BLaER1 (cell line): ENCODE measurements at regions not wholly inside any gene's neighbourhood (a gene's known extent, or its start where the extent isn't known, plus 50 kb on each side); places are given as distances from the start of the nearest gene placed in this dataset.

Experiments used
- H3K27ac ChIP-seq: shearing (Covaris generic); formaldehyde crosslinking; 2 replicates; pipeline ENCODE4 v1.8.1; 2022
- H3K27me3 ChIP-seq: shearing (Covaris generic); formaldehyde crosslinking; 2 replicates; pipeline ENCODE4 v1.8.1; 2022
- H3K36me3 ChIP-seq: shearing (Covaris generic); formaldehyde crosslinking; 2 replicates; pipeline ENCODE4 v1.8.1; 2022
- H3K4me1 ChIP-seq: shearing (Covaris generic); formaldehyde crosslinking; 2 replicates; pipeline ENCODE4 v1.8.1; 2022
- H3K4me2 ChIP-seq: shearing (Covaris generic); formaldehyde crosslinking; 2 replicates; pipeline ENCODE4 v1.8.1; 2022
- H3K4me3 ChIP-seq: shearing (Covaris generic); formaldehyde crosslinking; 2 replicates; pipeline ENCODE4 v1.8.1; 2022
- H3K9ac ChIP-seq: shearing (Covaris generic); formaldehyde crosslinking; 2 replicates; pipeline ENCODE4 v1.8.1; 2022
- H3K9me3 ChIP-seq: shearing (Covaris generic); formaldehyde crosslinking; 2 replicates; pipeline ENCODE4 v1.8.1; 2022
- H4K20me1 ChIP-seq: shearing (Covaris generic); formaldehyde crosslinking; 2 replicates; pipeline ENCODE4 v1.8.1; 2022
- Cebpa-rat ChIP-seq: shearing (Covaris generic); IDR thresholded peaks from 2 replicates; pipeline ENCODE4 v1.8.1; 2022

- Histone ChIP-seq H4K20me1 (no peaks in the 10 kb centered on the region), H3K4me2 (no peak overlapping the region), H3K27me3 (no peaks in the 10 kb centered on the region), H3K9me3 (no peaks in the 10 kb centered on the region), H3K4me3 (no peak overlapping the region), H3K4me1 (no peaks in the 10 kb centered on the region), H3K27ac (no peak overlapping the region), H3K36me3 (no peaks in the 10 kb centered on the region), H3K9ac (no peak overlapping the region)
- TF ChIP-seq Cebpa-rat, result no peak
These were observed 488.7 kb upstream of the NRSN1 start for GRCh38 chr6:23637296-23637695.

GRCh38 chr6:23642849-23643248 lies 483.2 kb upstream of the NRSN1 start:
- Histone ChIP-seq H3K9me3 (no peaks in the 10 kb centered on the region), H3K36me3 (no peaks in the 10 kb centered on the region), H3K4me1 (no peaks in the 10 kb centered on the region), H3K9ac (no peak overlapping the region), H3K27me3 (no peaks in the 10 kb centered on the region), H4K20me1 (no peaks in the 10 kb centered on the region), H3K4me3 (no peak overlapping the region), H3K27ac (no peak overlapping the region), H3K4me2 (no peak overlapping the region)
- no peak for TF ChIP-seq Cebpa-rat

- H3K9me3 ChIP-seq, result no peaks in the 10 kb centered on the region
- H3K4me1 ChIP-seq, result no peaks in the 10 kb centered on the region
- H3K27me3 ChIP-seq, result no peaks in the 10 kb centered on the region
- no peak for TF ChIP-seq Cebpa-rat
- H3K4me2 ChIP-seq, result no peak overlapping the region
- H3K27ac ChIP-seq, result no peak overlapping the region
- no peaks in the 10 kb centered on the region for H3K36me3 ChIP-seq
- H3K4me3 ChIP-seq, result no peak overlapping the region
- no peaks in the 10 kb centered on the region for H4K20me1 ChIP-seq
- H3K9ac ChIP-seq, result no peak overlapping the region
These were observed 479.0 kb upstream of the NRSN1 start for GRCh38 chr6:23647045-23647444.

- H3K27ac ChIP-seq, result no peak overlapping the region
- no peaks in the 10 kb centered on the region for H3K9me3 ChIP-seq
- no peaks in the 10 kb centered on the region for H4K20me1 ChIP-seq
- H3K4me3 ChIP-seq, result no peak overlapping the region
- no peak overlapping the region for H3K9ac ChIP-seq
- no peak for TF ChIP-seq Cebpa-rat
- H3K4me2 ChIP-seq, result no peak overlapping the region
- H3K4me1 ChIP-seq, result no peaks in the 10 kb centered on the region
- H3K36me3 ChIP-seq, result no peaks in the 10 kb centered on the region
- no peaks in the 10 kb centered on the region for H3K27me3 ChIP-seq
These were observed 475.3 kb upstream of the NRSN1 start for GRCh38 chr6:23650676-23651075.

GRCh38 chr6:23654745-23655144 lies 471.3 kb upstream of the NRSN1 start:
- H3K4me3 ChIP-seq, result no peak overlapping the region
- no peaks in the 10 kb centered on the region for H3K27me3 ChIP-seq
- no peaks in the 10 kb centered on the region for H4K20me1 ChIP-seq
- H3K9me3 ChIP-seq, result no peaks in the 10 kb centered on the region
- H3K9ac ChIP-seq, result no peak overlapping the region
- H3K4me2 ChIP-seq, result no peak overlapping the region
- no peak for TF ChIP-seq Cebpa-rat
- H3K27ac ChIP-seq, result no peak overlapping the region
- H3K4me1 ChIP-seq, result no peaks in the 10 kb centered on the region
- H3K36me3 ChIP-seq, result no peaks in the 10 kb centered on the region

GRCh38 chr6:23655525-23655924 lies 470.5 kb upstream of the NRSN1 start:
- Histone ChIP-seq H3K9me3 (no peaks in the 10 kb centered on the region), H3K4me2 (no peak overlapping the region), H3K27ac (no peak overlapping the region), H4K20me1 (no peaks in the 10 kb centered on the region), H3K4me1 (no peaks in the 10 kb centered on the region), H3K27me3 (no peaks in the 10 kb centered on the region), H3K36me3 (no peaks in the 10 kb centered on the region), H3K4me3 (no peak overlapping the region), H3K9ac (no peak overlapping the region)
- TF ChIP-seq Cebpa-rat, result no peak

DNA sequence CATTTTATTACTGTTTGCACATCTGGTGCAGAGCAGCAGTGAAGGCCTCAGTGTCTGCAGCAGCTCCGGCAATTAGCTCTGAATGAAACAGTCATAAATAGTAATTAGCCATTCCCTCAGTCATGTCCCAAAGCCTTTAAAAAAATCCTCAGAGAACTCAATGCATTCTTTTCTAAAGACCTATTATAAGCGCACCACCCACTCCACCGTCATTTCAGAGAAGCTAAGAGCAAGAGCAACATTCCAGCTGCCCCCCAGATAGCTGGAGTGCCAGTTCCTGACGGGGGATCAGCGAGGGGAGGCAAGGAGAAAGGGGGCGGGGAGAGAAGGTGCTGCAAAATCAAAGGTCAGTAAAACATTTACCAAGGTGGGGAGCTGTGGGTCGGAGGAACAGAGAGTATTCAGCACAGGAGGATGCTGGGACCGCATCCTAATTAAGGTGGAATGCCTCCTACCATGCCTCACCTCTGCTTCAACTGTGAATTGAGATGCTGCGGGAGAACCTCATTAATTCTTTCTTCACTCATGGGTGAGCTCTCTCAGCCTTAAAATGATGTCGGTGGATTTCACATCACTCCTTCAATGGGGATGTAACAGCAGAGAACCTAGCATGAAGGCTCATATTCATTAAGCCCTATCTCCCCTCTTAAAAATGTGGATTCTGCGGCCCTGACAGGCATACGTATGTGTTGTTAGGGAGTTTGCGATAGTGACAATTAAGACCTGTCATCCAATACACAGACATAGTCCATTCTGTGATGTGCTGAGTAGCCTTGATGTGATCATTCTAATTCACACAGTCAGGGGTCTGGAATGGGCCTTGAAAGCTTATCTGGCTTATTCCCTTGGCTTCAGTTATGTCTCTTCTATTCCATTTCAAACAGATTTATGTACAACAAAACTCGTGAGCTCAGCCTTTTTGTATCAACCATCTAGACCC lies 469.5 kb upstream of the NRSN1 start:
- no peaks in the 10 kb centered on the region for H3K9me3 ChIP-seq
- no peaks in the 10 kb centered on the region for H4K20me1 ChIP-seq
- H3K9ac ChIP-seq, result no peak overlapping the region
- no peaks in the 10 kb centered on the region for H3K36me3 ChIP-seq
- H3K4me3 ChIP-seq, result no peak overlapping the region
- no peak overlapping the region for H3K4me2 ChIP-seq
- TF ChIP-seq Cebpa-rat, result no peak
- no peaks in the 10 kb centered on the region for H3K27me3 ChIP-seq
- H3K4me1 ChIP-seq, result no peaks in the 10 kb centered on the region
- no peak overlapping the region for H3K27ac ChIP-seq

DNA sequence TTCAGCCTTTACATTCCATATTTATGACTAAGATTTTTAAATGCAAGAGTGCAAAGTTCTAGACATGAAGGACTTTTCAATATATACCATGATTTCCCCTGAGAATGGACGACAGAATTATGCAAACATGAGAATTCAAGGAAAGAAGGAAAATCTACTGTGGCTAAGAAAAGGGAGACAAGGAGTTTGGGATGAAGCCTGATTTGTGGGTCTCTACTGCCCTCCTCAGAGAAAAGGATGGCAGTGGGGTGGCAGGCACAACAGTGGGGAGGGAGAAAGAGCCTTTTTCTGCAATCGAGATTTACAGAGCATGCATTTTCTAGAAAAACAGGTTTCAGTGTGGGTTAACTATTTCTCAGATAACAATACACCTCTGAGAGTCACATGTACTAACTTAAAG lies 466.9 kb upstream of the NRSN1 start:
- H4K20me1 ChIP-seq, result no peaks in the 10 kb centered on the region
- no peak overlapping the region for H3K4me3 ChIP-seq
- no peak overlapping the region for H3K4me2 ChIP-seq
- no peak overlapping the region for H3K27ac ChIP-seq
- H3K4me1 ChIP-seq, result no peaks in the 10 kb centered on the region
- TF ChIP-seq Cebpa-rat, result no peak
- no peaks in the 10 kb centered on the region for H3K36me3 ChIP-seq
- H3K27me3 ChIP-seq, result no peaks in the 10 kb centered on the region
- no peak overlapping the region for H3K9ac ChIP-seq
- H3K9me3 ChIP-seq, result no peaks in the 10 kb centered on the region

GRCh38 chr6:23661549-23661948 lies 464.5 kb upstream of the NRSN1 start:
- Histone ChIP-seq H3K27me3 (no peaks in the 10 kb centered on the region), H3K4me3 (no peak overlapping the region), H3K4me2 (no peak overlapping the region), H3K9ac (no peak overlapping the region), H3K9me3 (no peaks in the 10 kb centered on the region), H3K36me3 (no peaks in the 10 kb centered on the region), H3K27ac (no peak overlapping the region), H4K20me1 (no peaks in the 10 kb centered on the region), H3K4me1 (no peaks in the 10 kb centered on the region)
- no peak for TF ChIP-seq Cebpa-rat

- H3K4me2 ChIP-seq, result no peak overlapping the region
- no peak for TF ChIP-seq Cebpa-rat
- no peaks in the 10 kb centered on the region for H4K20me1 ChIP-seq
- no peaks in the 10 kb centered on the region for H3K9me3 ChIP-seq
- H3K4me3 ChIP-seq, result no peak overlapping the region
- no peak overlapping the region for H3K27ac ChIP-seq
- H3K9ac ChIP-seq, result no peak overlapping the region
- no peaks in the 10 kb centered on the region for H3K36me3 ChIP-seq
- H3K27me3 ChIP-seq, result no peaks in the 10 kb centered on the region
- no peaks in the 10 kb centered on the region for H3K4me1 ChIP-seq
These were observed 462.9 kb upstream of the NRSN1 start for GRCh38 chr6:23663096-23663495.
